HG03135 (cell line): ENCODE measurements at regions not wholly inside any gene's neighbourhood (a gene's known extent, or its start where the extent isn't known, plus 50 kb on each side); places are given as distances from the start of the nearest gene placed in this dataset.
"Not testable (repeated sequence)": the region's sequence is repeated elsewhere in the genome, so short reads cannot be mapped to it uniquely, and the experiment has no call there.

Experiments used
- ATAC-seq: cut with Tn5 transposase; IDR thresholded peaks from one replicate; pipeline ENCODE4 v1.9.1; 2021; ENCODE audit warnings: mild to moderate bottlenecking, moderate library complexity; ENCODE audit not compliant: unreplicated experiment

- no peak for ATAC-seq
Measured at GRCh38 chr6:14547284-14547998, 429.9 kb downstream of the CD83 start.

- no peak for ATAC-seq
Measured at GRCh38 chr6:14549304-14549770, 431.8 kb downstream of the CD83 start.

- no peak for ATAC-seq
Measured at GRCh38 chr6:14549871-14550270, 432.3 kb downstream of the CD83 start.

DNA sequence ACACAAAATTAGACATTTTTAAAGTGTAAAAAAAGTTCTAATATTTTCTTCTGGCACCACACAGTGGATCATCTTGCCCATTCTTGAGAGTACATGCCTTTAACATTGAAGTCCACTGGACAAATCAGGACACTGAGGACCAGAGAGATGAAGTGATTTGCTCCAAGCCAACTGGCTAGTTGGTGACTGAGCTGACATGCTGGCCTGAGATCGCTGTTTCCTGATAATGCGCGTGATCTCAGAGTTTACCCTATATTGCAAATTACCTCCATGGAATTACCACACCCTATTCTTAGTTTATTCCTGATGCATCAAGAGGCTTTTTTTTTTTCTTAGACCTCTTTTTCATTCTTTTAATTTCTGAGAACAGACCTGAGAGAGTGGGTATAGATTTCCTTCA, 432.8 kb downstream of the CD83 start:
- ATAC-seq, result no peak

DNA sequence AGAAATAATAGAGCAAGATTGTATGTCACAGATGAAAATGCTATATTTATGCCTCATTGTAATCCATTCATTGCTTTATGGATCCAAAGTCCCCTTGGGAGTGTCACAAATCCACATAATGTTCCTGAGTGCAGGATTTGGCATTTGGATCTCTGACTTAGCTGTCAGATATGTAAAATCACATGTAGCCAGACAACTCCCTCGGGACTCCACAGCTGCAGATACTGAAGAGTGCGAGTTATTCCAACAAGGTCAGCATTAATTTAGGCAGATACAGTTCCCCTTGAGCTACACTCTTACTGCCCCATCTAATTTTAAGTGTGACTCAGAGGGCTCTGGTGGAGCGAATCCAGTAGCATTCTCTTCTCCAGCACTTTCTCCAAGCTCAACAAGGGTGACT, 433.2 kb downstream of the CD83 start:
- no peak for ATAC-seq

GRCh38 chr6:14551601-14552000, 434.0 kb downstream of the CD83 start:
- not testable (repeated sequence) for ATAC-seq

DNA sequence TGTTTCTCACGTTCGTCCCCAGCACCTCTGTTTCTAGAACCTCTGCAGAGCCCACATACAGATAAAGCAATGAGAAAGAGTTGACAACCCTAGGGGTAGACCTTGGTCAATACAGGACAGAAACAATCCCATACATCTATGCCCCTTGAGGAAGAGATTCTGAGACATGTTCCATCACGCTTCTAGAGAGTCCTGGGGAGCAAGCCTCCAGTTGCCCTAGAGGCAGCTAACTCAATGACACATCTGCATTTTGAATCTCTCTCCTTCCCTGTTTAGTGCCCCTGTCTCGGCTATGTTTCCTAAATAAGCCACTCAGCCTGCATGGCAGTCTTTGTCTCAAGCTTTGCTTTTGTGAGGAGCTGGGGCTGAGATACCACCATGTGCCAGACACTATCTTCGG, 435.3 kb downstream of the CD83 start:
- no peak for ATAC-seq

DNA sequence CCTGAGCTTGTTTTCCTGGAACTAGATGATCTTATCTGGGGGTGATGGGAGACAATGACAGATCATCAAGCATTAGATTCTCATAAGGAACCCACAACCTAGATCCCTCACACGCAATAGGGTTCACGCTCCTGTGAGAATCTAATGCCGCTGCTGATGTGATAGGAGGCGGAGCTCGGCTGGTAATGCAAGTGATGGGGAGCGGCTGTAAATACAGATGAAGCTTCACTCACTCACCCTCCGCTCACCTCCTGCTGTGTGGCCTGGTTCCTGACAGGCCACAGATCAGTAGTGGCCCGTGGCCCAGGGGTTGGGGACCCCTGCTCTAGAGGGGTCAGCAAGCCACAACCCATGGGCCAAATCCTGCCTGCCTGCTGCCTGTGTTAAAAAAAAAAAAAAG, 435.9 kb downstream of the CD83 start:
- ATAC-seq, result no peak

DNA sequence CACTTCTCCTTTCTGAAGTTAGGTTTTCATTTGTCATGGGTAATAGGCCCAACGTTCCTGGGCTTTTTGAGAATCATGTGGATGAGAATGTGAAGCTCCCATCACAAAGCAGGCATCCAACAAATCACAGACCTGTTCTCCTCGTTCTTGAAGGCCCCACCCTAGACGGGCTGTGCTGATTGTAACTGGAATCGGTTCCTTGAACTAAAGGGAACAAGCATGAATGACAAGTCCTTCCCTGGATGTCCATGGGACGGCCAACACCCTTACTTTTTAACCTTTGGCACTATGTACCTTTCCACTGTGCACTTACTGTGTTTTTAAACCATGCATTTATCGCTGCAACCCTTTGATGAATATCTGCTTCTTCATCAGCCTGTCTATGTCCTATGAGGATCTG, 438.2 kb downstream of the CD83 start:
- no peak for ATAC-seq

DNA sequence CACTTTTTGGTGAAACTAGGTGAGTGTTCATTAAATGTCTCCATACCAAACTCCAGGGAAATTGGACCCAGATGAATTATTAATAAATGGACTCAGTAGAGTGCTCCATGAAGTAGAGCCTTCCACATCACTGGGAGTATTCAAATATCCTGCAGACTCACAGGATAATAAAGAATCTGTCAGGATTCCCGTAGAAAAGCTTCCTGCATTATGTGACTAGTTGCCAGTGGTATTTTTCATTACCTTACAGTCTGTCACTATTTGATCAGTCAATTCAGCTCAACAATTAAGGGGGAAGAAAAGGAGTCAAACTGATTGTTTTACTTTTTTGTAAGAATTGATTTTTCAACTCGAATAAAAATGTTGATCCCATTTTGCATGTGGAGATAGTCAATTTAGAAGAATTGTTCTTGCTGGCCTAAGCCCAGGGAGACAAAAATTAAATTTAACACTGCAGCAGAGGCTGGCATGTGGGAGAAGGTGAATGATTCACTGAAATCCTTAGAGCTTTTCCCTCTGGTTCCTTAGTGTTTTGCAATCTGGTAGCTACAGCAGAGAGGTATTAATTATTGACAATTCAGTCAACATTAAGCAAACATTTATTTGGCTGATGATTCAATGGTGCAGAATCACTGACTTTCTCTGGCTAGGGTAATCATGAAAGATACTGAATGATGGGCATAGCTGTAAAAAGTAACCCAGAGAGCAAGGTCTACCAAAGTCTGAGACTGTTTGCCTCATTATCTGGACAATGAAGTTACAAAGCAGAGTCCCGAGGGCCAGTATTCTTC, 442.4 kb downstream of the CD83 start:
- no peak for ATAC-seq

DNA sequence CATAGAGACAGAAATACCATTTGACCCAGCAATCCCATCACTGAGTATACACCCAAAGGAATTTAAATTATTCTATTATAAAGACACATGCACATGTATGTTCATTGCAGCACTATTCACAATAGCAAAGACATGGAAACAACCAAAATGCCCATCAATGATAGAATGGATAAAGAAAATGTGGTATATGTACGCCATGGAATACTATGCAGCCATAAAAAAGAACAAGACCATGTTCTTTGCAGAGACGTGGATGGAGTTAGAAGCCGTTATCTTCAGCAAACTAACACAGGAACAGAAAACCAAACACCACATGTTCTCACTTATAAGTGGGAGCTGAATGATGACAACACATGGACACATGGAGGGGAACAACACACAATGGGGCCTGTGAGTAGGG, 444.0 kb downstream of the CD83 start:
- ATAC-seq, result not testable (repeated sequence)

GRCh38 chr6:14567842-14568241, 450.3 kb downstream of the CD83 start:
- ATAC-seq, result no peak

- ATAC-seq, result no peak
Measured at GRCh38 chr6:14569394-14569793, 451.8 kb downstream of the CD83 start.

GRCh38 chr6:14569874-14570273, 452.3 kb downstream of the CD83 start:
- not testable (repeated sequence) for ATAC-seq

DNA sequence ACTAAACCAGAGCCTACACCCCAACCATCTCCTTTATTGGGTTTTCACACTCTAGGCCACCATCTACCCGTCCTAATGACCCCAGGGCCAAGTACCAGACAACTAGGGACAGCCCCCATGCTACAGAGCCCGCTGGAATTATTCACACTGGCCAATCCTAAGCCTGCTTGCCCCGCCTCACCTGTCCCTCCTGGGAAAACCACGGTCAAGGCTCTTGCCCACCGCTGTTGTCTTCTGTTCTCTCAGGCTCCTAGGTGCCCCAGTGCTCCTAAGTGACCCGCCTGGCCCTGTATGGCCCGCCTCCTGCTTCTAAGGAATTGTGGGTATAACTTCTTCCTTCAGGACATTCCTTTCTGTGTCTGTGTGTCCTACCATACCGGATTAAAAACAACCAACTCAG, 453.4 kb downstream of the CD83 start:
- no peak for ATAC-seq

DNA sequence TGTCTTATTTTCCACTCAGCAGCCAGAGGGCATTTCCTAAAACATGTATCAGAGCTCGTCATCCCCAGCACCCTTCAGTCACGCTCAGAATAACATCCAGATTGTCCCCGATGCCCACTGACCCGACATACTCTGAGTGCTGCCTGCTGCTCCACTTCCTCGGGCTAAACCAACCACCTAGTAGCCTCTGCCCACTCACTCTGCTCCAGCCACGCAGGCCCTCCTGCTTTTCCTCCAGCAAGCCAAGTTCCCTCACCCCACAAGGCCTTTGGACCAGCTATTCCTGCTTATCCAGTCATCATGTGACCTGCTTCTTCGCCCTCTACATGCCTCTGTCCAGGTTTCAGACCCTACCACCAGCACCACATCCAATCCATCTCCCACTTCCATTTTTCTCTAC, 454.2 kb downstream of the CD83 start:
- no peak for ATAC-seq

DNA sequence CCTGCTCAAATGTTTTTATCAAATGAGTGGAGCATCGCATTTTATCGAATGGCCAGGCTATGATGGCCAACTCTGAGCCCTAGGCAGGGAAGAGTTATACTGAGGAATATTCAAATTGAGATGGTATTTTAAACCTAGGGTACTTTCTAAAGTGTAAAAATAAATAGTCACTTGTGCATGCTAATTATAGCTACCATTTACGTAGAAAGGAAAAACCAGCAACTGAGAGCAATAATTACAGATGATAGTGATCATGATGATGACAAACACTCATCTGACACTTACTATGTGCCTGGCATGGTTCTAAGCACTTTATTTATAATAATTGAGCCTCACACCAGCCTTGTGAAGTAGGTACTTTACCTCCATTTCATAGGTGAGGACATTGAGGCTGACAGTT, 455.7 kb downstream of the CD83 start:
- ATAC-seq, result no peak

- ATAC-seq, result no peak
Measured at GRCh38 chr6:14573703-14574290, 456.2 kb downstream of the CD83 start.

DNA sequence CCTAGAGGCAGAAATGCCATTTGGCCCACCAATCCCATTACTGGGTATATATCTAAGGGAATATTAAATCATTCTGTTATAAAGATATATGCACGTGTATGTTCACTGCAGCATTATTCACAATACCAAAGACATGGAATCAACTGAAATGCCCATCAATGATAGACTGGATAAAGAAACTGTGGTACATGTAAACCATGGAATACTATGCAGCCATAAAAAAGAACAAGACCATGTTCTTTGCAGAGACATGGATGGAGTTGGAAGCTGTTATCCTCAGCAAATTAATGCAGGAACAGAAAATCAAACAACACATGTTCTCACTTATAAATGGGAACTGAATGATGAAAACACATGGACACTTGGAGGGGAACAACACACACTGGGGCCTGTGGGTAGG, 458.4 kb downstream of the CD83 start:
- ATAC-seq, result no peak

DNA sequence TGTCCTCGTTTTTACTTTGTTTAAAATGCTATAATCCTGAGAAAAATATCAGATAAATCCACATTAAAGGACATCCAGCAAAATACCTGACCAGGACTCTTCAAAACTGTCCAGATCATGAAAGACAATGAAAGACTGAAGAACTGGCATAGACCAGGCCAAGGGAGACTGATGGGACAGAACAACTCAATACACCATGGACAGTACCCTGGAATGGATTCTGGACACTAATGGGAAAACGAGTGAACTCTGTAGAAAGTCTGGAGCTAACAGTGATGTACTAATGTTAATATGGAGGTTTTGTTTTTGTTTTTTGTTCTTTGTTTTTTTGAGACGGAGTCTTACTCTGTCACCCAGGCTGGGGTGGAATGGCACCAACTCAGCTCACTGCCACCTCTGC, 461.4 kb downstream of the CD83 start:
- ATAC-seq, result no peak

GRCh38 chr6:14582749-14583148, 465.2 kb downstream of the CD83 start:
- no peak for ATAC-seq

DNA sequence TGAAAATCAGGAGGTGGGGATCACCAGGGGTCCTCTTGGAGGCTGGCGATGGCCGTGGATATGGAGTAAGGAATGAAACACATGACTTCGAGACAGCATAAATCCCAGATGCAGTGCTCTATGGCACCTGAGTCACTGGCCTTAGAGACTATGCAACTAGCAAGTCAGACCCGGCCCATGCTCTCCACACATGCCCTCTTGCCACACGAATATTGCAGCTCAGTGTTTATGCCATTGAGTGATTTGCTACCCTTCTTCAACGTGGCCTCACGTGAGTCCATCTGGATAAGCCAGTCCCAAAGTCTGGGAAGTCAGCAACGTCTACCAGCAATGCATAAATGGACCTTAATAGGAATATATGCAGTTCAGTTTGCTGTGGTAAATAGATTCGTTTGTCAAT, 466.3 kb downstream of the CD83 start:
- ATAC-seq, result no peak
